Epithelial cell of esophagus (primary cell): ENCODE measurements at regions not wholly inside any gene's neighbourhood (a gene's known extent, or its start where the extent isn't known, plus 50 kb on each side); places are given as distances from the start of the nearest gene placed in this dataset.
"Not testable (repeated sequence)": the region's sequence is repeated elsewhere in the genome, so short reads cannot be mapped to it uniquely, and the experiment has no call there.

ENCODE experiments used
- DNase-seq: peaks from one replicate; pipeline ENCODE4 v3.0.0; 2010; ENCODE audit warnings: low read depth
- H3K4me3 ChIP-seq: 2 replicates; pipeline ENCODE4 v1.5.1; 2011; ENCODE audit warnings: mild to moderate bottlenecking, low read length, control low read depth
- CTCF ChIP-seq: IDR thresholded peaks from 2 replicates; pipeline ENCODE4 v1.5.1; 2011; ENCODE audit warnings: low read depth, mild to moderate bottlenecking, low read length, control low read depth, inconsistent platforms; ENCODE audit not compliant: insufficient read depth; ENCODE audit errors: missing control alignments

- DNase-seq, result no peak
- H3K4me3 ChIP-seq, result no peak overlapping the region
- no peak for TF ChIP-seq CTCF
Observed at GRCh38 chr12:73124480-73124879, 852.3 kb downstream of the TRHDE start.

DNA sequence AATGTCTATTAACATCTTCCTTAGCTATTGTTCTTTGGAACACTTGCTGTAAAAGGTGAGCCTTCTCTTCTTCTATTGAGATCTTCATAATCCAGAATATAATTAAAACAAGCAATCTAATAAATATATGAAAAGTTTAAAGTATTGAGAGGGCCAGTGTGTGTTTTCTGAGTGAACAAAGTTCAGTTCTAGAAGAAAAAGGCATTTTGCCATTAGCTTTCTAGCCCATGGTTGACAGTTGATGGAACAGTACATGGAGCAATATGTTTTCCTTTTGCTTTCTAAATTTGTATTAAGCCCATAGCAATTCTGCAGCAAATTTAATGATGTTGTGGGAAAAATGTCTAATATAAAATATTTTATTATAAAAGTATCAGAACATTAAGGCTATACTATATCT is 853.0 kb downstream of the TRHDE start:
- DNase-seq, result no peak
- H3K4me3 ChIP-seq, result no peak overlapping the region
- no peak for TF ChIP-seq CTCF

GRCh38 chr12:73136386-73136785 is 864.2 kb downstream of the TRHDE start:
- H3K4me3 ChIP-seq, result no peak overlapping the region
- no peak for DNase-seq
- no peak for TF ChIP-seq CTCF

DNA sequence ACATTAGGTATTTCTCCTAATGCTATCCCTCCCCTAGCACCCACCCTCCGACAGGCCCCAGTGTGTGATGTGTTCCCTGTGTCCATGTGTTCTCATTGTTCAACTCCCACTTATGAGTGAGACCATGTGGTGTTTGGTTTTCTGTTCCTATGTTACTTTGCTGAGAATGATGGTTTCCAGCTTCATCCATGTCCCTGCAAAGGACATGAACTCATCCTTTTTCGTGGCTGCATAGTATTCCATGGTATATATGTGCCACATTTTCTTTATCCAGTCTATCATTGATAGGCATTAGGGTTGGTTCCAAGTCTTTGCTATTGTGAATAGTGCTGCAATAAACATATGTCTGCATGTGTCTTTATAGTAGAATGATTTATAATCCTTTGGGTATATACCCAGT is 867.5 kb downstream of the TRHDE start:
- DNase-seq, H3K4me3 ChIP-seq: not testable (repeated sequence)

DNA sequence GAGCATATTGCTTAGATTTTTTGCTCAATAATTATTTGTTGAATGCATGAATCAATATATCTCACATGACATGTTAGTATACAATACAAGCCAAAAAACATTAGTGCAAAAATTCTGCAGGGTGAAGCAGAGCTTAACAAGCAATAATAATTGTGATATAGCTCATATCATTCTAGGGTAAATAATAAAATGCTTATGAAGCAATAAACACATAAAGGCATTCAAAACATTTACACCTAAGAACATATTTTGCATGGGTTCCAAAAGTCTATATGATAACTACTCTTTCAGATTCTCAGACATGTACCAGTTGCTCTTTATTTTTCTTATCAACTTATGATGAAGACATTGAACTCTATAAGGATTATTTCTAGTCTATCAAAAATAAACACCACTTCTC is 886.2 kb downstream of the TRHDE start:
- no peak for DNase-seq
- no peak overlapping the region for H3K4me3 ChIP-seq
- TF ChIP-seq CTCF, result no peak

- DNase-seq, result no peak
- no peak for TF ChIP-seq CTCF
- H3K4me3 ChIP-seq, result no peak overlapping the region
Observed at GRCh38 chr12:73159954-73160353, 887.8 kb downstream of the TRHDE start.

- no peak for DNase-seq
- H3K4me3 ChIP-seq, result no peak overlapping the region
- TF ChIP-seq CTCF, result no peak
Observed at GRCh38 chr12:73161970-73162369, 889.8 kb downstream of the TRHDE start.

GRCh38 chr12:73180734-73181133 is 908.6 kb downstream of the TRHDE start:
- no peak overlapping the region for H3K4me3 ChIP-seq
- TF ChIP-seq CTCF, result no peak
- no peak for DNase-seq
